Gastroesophageal sphincter (tissue), 4 donors: ENCODE measurements at regions not wholly inside any gene's neighbourhood (a gene's known extent, or its start where the extent isn't known, plus 50 kb on each side); places are given as distances from the start of the nearest gene placed in this dataset.

Experiments
- ATAC-seq: fragments of 150-250 bp; one replicate; pipeline ENCODE4 v1.9.1; 2016; ENCODE audit warnings: mild to moderate bottlenecking, moderate library complexity
- H3K27ac ChIP-seq, 4 donors: fragments of 200-600 bp; sonication (generic) in 3 of 4; 1 replicate in 3 of 4; 2 replicates in 1 of 4; pipeline ENCODE4 v1.5.1; 2016 to 2019
- H3K27me3 ChIP-seq: fragments of 200-600 bp; sonication (generic); one replicate; pipeline ENCODE4 v1.5.1; 2019
- H3K36me3 ChIP-seq, 2 donors: fragments of 200-600 bp; sonication (generic); one replicate each; pipeline ENCODE4 v1.5.1; 2019; ENCODE audit warnings: control low read depth in 1 of 2
- H3K4me1 ChIP-seq, 3 donors: fragments of 200-600 bp; sonication (generic); 1 replicate in 2 of 3; 2 replicates in 1 of 3; pipeline ENCODE4 v1.5.1; 2016 to 2019; ENCODE audit warnings: control low read depth in 2 of 3
- H3K4me3 ChIP-seq, 2 donors: fragments of 200-600 bp; sonication (generic); one replicate each; pipeline ENCODE4 v1.5.1; 2019; ENCODE audit warnings: mild to moderate bottlenecking in 1 of 2, moderate library complexity in 1 of 2
- H3K9me3 ChIP-seq, 3 donors: fragments of 200-600 bp; sonication (generic); one replicate each; pipeline ENCODE4 v1.5.1; 2017 to 2019; ENCODE audit warnings: control low read depth in 2 of 3
- EP300 ChIP-seq: sonication (generic); formaldehyde crosslinking; IDR thresholded peaks from one replicate; pipeline ENCODE4 v1.6.1; 2017; ENCODE audit warnings: antibody characterized with exemption, mild to moderate bottlenecking
- POLR2A ChIP-seq, 2 donors: fragments of 450-650 bp; IDR thresholded peaks; one replicate each; pipeline ENCODE4 v1.6.1; 2017; ENCODE audit warnings: antibody characterized with exemption in 2 of 2, mild to moderate bottlenecking in 2 of 2, moderate library complexity in 1 of 2
- POLR2AphosphoS5 ChIP-seq: sonication (generic); formaldehyde crosslinking; IDR thresholded peaks from one replicate; pipeline ENCODE4 v1.6.1; 2017; ENCODE audit warnings: antibody characterized with exemption
- WGBS, 2 donors: methylation state at CpG; one replicate each; pipeline ENCODE4 v1.1.5; 2018; ENCODE audit warnings: low coverage in 1 of 2; 5-methylcytosine and 5-hydroxymethylcytosine counted together
- TF ChIP-seq, protein P1 (sequence below), 4 experiments: fragments of 200-600 bp in 2 of 4; fragments of 450-650 bp in 2 of 4; sonication (generic) in 1 of 4; IDR thresholded peaks; one replicate each; pipeline ENCODE4 v1.5.1; 2017 to 2019; ENCODE audit warnings: antibody characterized with exemption in 4 of 4, mild to moderate bottlenecking in 2 of 4, moderate library complexity in 2 of 4

DNA sequence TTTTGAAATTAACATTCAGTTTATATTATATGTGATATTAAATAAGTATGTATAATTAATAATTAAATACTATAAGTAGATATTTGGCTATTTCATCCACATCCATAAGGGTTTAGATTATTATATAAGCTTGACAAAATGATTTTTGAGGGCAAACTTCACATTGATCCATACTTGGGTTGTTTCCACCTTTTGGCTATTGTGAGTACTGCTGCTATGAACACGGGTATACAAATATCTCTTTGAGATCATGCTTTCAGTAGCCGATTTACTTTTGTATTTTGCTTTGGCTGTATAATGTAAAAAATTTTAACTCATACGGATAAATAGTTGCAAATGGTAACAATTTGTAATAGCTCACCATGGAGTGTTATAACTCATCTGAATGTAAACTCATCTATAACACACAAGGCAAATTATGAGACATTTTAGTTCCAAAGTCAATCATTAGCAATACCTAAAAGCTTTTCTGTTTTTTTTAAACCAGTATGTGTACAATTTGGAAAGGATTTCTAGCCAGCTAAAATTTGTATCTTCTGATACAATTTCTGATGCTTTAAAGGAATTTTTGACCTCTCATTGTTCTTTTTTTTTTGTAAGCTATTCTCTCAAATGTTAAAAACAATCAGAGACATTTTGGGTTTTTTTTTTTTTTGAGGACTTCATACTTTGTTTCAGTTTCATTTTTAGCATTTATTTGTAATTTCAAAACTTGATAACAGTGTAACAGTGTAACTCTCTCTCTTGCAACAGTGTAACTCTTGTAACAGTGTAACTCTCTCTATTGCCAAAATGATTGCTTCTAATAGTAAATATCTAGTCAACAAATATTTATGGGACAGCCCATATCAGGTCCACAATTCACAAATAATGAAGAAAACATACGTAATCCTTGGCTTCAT is 51.8 kb upstream of the ARX start:
- Histone ChIP-seq H3K4me1 (no peaks in the 10 kb centered on the region), H3K36me3 (no peaks in the 10 kb centered on the region), H3K27ac (no peak overlapping the region), H3K9me3 (no peaks in the 10 kb centered on the region), H3K4me3 (no peak overlapping the region), H3K27me3 (no peaks in the 10 kb centered on the region)
- 65 to 83% methylated on average over 2 to 4 of the region's 4 CpGs for WGBS, 2 donors
- TF ChIP-seq, protein P1, sequence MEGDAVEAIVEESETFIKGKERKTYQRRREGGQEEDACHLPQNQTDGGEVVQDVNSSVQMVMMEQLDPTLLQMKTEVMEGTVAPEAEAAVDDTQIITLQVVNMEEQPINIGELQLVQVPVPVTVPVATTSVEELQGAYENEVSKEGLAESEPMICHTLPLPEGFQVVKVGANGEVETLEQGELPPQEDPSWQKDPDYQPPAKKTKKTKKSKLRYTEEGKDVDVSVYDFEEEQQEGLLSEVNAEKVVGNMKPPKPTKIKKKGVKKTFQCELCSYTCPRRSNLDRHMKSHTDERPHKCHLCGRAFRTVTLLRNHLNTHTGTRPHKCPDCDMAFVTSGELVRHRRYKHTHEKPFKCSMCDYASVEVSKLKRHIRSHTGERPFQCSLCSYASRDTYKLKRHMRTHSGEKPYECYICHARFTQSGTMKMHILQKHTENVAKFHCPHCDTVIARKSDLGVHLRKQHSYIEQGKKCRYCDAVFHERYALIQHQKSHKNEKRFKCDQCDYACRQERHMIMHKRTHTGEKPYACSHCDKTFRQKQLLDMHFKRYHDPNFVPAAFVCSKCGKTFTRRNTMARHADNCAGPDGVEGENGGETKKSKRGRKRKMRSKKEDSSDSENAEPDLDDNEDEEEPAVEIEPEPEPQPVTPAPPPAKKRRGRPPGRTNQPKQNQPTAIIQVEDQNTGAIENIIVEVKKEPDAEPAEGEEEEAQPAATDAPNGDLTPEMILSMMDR (IDR thresholded peaks at IDR 0.05), result no peak
- TF ChIP-seq EP300, result no peak
- no peak for TF ChIP-seq POLR2A (IDR thresholded peaks at IDR 0.05)
- no peak for TF ChIP-seq POLR2AphosphoS5
- no peak for ATAC-seq

DNA sequence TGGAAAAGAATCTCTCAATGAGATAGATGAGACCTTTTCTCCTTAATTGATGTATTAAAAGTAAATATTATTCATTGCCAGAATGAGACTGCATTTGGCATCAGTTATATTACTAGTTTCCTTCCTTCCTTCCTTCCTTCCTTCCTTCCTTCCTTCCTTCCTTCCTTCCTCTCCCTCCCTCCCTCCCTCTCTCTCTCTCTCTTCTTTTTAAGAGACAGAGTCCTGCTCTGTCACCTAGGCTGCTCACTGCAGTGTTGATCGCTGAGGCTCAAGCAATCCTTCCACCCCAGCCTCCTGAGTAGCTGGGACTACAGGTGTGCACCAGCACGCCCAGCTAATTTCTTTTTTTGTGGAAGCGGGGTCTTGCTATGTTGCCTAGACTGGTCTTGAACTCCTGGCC is 50.4 kb upstream of the ARX start:
- TF ChIP-seq, protein P1 (IDR thresholded peaks at IDR 0.05), result no peak
- TF ChIP-seq POLR2AphosphoS5, result no peak
- TF ChIP-seq POLR2A (IDR thresholded peaks at IDR 0.05), result no peak
- TF ChIP-seq EP300, result no peak
- no peak overlapping the region for H3K4me3 ChIP-seq
- H3K36me3 ChIP-seq, result no peaks in the 10 kb centered on the region
- no peak overlapping the region for H3K27ac ChIP-seq
- ATAC-seq, result no peak
- H3K9me3 ChIP-seq, result no peaks in the 10 kb centered on the region
- WGBS, 2 donors, result 66% methylated on average over 3 of the region's 3 CpGs
- H3K27me3 ChIP-seq, result no peaks in the 10 kb centered on the region
- H3K4me1 ChIP-seq, result no peaks in the 10 kb centered on the region
